ENCODE measurements at regions not wholly inside any gene's neighbourhood (a gene's known extent, or its start where the extent isn't known, plus 50 kb on each side); places are given as distances from the start of the nearest gene placed in this dataset.

DNA sequence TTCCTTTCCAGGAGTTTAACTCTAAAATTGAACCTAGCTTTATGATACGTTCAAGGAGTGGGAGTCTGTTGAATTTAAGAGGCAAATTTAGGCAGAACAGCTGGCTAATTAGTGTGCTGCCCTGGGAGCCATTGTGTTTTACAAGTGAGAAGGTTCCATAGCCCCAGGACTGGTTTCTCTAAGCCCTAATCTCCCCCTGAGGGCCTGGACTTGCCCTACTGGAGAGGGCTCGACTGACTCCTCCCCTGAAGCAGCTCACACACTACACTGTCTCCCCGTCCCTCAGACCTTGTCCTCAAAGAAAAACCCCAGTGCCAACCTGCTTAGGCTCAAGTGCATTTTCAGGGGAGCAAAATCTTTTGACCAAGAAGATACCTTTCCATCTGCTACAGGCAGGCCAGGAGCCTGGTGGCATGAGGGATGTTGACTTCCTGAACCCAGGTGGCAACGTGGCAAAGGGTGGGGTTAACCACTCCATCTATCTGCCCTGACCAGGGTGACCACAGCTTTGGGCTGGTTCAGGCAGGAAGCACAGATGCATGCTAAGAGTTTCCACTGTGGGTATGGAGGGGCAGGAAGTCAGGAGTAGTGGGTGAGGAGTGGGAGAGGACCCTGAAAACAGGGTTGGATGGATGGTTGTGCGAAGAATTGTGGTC, 68.9 kb upstream of the CARD11 start:
- TF ChIP-seq POLR2A (IDR thresholded peaks at IDR 0.05), result no peak
- TF ChIP-seq, protein P1, sequence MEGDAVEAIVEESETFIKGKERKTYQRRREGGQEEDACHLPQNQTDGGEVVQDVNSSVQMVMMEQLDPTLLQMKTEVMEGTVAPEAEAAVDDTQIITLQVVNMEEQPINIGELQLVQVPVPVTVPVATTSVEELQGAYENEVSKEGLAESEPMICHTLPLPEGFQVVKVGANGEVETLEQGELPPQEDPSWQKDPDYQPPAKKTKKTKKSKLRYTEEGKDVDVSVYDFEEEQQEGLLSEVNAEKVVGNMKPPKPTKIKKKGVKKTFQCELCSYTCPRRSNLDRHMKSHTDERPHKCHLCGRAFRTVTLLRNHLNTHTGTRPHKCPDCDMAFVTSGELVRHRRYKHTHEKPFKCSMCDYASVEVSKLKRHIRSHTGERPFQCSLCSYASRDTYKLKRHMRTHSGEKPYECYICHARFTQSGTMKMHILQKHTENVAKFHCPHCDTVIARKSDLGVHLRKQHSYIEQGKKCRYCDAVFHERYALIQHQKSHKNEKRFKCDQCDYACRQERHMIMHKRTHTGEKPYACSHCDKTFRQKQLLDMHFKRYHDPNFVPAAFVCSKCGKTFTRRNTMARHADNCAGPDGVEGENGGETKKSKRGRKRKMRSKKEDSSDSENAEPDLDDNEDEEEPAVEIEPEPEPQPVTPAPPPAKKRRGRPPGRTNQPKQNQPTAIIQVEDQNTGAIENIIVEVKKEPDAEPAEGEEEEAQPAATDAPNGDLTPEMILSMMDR (IDR thresholded peaks at IDR 0.05), result no peak
